ENCODE measurements at regions not wholly inside any gene's neighbourhood (a gene's known extent, or its start where the extent isn't known, plus 50 kb on each side); places are given as distances from the start of the nearest gene placed in this dataset.

DNA sequence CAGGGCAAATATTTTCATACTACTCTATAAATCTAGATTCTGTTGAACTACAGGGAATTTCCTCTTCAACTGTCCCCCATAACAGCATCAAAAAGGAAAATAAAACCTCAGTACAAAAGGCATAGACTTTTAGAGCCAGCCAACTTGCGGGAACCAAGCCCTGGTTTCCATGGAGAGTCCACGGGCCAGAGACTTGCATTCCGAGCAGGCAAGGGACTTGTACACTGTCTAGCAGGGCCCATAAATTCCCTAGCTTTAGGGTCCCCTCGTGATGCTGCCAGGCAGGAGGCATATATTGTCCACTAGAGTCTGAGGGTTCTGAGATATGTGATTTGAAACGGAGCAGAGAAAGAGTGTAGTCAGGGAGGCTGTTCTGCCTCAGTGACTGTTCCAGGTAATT is 153.1 kb upstream of the SLC14A2 start:
- Histone ChIP-seq H3K79me2 (ENCODE audit: insufficient read depth, low read depth) (no peaks in the 10 kb centered on the region), H3K36me3 (ENCODE audit: insufficient read depth) (no peaks in the 10 kb centered on the region), H2AFZ (ENCODE audit: low read depth) (no peak overlapping the region), H3K9ac (no peak overlapping the region), H3K27me3 (ENCODE audit: insufficient read depth, low read depth) (no peaks in the 10 kb centered on the region), H3K4me3 (IDR thresholded peaks at IDR 0.05; ENCODE audit: insufficient read depth, low read depth, low read length) (no peak overlapping the region), H4K20me1 (ENCODE audit: insufficient read depth) (no peaks in the 10 kb centered on the region), H3K4me1 (ENCODE audit: low read depth, poor library complexity, severe bottlenecking) (no peaks in the 10 kb centered on the region), H3K4me2 (no peak overlapping the region), H3K27ac (no peak overlapping the region)
- TF ChIP-seq, protein P1, sequence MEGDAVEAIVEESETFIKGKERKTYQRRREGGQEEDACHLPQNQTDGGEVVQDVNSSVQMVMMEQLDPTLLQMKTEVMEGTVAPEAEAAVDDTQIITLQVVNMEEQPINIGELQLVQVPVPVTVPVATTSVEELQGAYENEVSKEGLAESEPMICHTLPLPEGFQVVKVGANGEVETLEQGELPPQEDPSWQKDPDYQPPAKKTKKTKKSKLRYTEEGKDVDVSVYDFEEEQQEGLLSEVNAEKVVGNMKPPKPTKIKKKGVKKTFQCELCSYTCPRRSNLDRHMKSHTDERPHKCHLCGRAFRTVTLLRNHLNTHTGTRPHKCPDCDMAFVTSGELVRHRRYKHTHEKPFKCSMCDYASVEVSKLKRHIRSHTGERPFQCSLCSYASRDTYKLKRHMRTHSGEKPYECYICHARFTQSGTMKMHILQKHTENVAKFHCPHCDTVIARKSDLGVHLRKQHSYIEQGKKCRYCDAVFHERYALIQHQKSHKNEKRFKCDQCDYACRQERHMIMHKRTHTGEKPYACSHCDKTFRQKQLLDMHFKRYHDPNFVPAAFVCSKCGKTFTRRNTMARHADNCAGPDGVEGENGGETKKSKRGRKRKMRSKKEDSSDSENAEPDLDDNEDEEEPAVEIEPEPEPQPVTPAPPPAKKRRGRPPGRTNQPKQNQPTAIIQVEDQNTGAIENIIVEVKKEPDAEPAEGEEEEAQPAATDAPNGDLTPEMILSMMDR (conservative IDR thresholded peaks at IDR 0.05; ENCODE audit: low read depth, low read length) = no peak

DNA sequence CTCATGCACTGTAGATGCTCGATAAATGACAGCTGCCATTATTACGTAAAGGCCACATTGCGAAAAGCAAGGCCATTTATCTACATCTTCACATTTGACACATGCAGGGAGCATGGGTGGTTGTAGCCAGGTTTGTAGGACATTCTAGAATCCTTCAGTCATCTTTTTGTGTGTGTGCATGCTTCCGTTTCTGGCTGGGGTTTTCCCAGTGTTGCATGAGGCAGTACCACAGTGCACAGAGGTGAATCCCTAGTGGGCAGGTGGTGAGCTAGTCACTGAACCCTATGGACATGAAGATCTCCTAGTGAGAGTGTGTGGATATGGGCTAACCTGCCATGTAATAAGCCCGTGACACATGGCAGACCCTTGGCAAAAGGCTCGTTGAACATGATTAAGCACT is 151.8 kb upstream of the SLC14A2 start:
- Histone ChIP-seq H3K27me3 (ENCODE audit: insufficient read depth, low read depth) (no peaks in the 10 kb centered on the region), H3K9ac (no peak overlapping the region), H4K20me1 (ENCODE audit: insufficient read depth) (no peaks in the 10 kb centered on the region), H3K4me1 (ENCODE audit: low read depth, poor library complexity, severe bottlenecking) (no peaks in the 10 kb centered on the region), H3K4me2 (no peak overlapping the region), H2AFZ (ENCODE audit: low read depth) (no peak overlapping the region), H3K36me3 (ENCODE audit: insufficient read depth) (no peaks in the 10 kb centered on the region), H3K27ac (no peak overlapping the region), H3K4me3 (IDR thresholded peaks at IDR 0.05; ENCODE audit: insufficient read depth, low read depth, low read length) (no peak overlapping the region), H3K79me2 (ENCODE audit: insufficient read depth, low read depth) (no peaks in the 10 kb centered on the region)
- TF ChIP-seq, protein P1 (conservative IDR thresholded peaks at IDR 0.05; ENCODE audit: low read depth, low read length) = no peak

DNA sequence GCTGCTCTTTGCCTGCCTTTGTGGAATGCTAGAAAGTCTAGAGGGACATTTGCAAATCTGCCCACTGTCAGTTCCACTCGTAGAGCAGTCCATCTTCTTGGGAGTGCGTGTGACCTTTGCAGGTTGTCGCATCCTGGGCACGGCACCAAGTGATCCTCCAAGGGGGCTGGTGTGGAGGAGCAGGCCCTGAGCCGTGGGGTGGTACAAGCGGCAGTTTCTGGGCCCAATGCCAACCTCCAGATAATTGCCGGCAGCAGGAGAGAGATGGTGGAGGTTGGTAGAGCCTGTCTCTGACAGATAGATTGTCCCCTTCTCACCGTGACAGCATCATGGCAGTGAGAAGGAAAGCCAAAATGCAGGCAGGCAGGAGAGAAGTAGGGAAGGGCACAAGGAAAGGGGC is 150.7 kb upstream of the SLC14A2 start:
- Histone ChIP-seq H3K4me1 (ENCODE audit: low read depth, poor library complexity, severe bottlenecking) (no peaks in the 10 kb centered on the region), H4K20me1 (ENCODE audit: insufficient read depth) (no peaks in the 10 kb centered on the region), H3K4me3 (IDR thresholded peaks at IDR 0.05; ENCODE audit: insufficient read depth, low read depth, low read length) (no peak overlapping the region), H3K4me2 (no peak overlapping the region), H3K9ac (no peak overlapping the region), H3K27me3 (ENCODE audit: insufficient read depth, low read depth) (no peaks in the 10 kb centered on the region), H3K27ac (no peak overlapping the region), H2AFZ (ENCODE audit: low read depth) (no peak overlapping the region), H3K79me2 (ENCODE audit: insufficient read depth, low read depth) (no peaks in the 10 kb centered on the region), H3K36me3 (ENCODE audit: insufficient read depth) (no peaks in the 10 kb centered on the region)
- TF ChIP-seq, protein P1 (conservative IDR thresholded peaks at IDR 0.05; ENCODE audit: low read depth, low read length) = no peak

DNA sequence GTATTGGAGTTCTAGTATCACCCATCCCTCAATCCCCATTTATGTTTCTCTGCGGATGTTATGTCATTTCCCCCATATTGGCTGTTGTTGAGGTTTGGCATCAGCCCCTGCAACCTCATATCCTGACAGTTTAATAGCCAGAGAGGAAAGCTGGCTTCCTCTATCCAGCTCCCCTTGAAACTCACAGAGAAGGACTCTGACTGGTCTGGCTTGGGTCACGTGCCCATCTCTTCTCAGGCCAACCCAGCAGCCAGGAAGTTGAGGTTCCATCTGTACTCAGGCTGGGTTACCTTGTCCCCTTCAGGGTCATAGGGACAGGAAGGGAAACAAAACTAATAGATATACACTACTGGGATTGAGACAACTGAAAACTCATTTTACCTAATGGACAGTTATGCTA is 148.0 kb upstream of the SLC14A2 start:
- H3K4me1 ChIP-seq (ENCODE audit: low read depth, poor library complexity, severe bottlenecking) = no peaks in the 10 kb centered on the region
- no peaks in the 10 kb centered on the region for H3K27me3 ChIP-seq (ENCODE audit: insufficient read depth, low read depth)
- H4K20me1 ChIP-seq (ENCODE audit: insufficient read depth) = no peaks in the 10 kb centered on the region
- H3K9ac ChIP-seq = no peak overlapping the region
- TF ChIP-seq, protein P1 (conservative IDR thresholded peaks at IDR 0.05; ENCODE audit: low read depth, low read length) = no peak
- no peaks in the 10 kb centered on the region for H3K36me3 ChIP-seq (ENCODE audit: insufficient read depth)
- no peak overlapping the region for H2AFZ ChIP-seq (ENCODE audit: low read depth)
- no peak overlapping the region for H3K4me3 ChIP-seq (IDR thresholded peaks at IDR 0.05; ENCODE audit: insufficient read depth, low read depth, low read length)
- no peak overlapping the region for H3K4me2 ChIP-seq
- no peak overlapping the region for H3K27ac ChIP-seq
- H3K79me2 ChIP-seq (ENCODE audit: insufficient read depth, low read depth) = no peaks in the 10 kb centered on the region

DNA sequence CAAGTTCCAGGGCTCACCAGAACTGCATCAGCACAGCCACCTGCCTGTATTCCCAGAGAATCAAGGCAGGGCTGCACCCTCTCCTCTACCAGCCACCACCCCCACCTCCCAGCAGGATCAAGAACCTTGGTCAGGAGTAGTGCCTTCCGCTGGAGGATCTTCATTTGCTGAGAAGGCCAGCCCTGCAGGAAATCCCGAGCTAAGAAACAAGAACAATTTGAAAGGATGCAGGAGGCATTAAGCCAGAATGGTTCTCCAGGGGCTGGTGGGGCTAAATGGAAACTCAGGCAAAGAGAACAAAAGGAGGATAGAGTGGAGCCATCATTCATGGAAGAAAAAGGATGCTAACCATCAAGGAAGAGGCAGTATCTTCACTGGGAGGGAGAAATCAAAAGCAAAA is 147.3 kb upstream of the SLC14A2 start:
- H4K20me1 ChIP-seq (ENCODE audit: insufficient read depth) = no peaks in the 10 kb centered on the region
- TF ChIP-seq, protein P1 (conservative IDR thresholded peaks at IDR 0.05; ENCODE audit: low read depth, low read length) = no peak
- H3K4me2 ChIP-seq = no peak overlapping the region
- H3K4me3 ChIP-seq (IDR thresholded peaks at IDR 0.05; ENCODE audit: insufficient read depth, low read depth, low read length) = no peak overlapping the region
- H3K27me3 ChIP-seq (ENCODE audit: insufficient read depth, low read depth) = no peaks in the 10 kb centered on the region
- H3K36me3 ChIP-seq (ENCODE audit: insufficient read depth) = no peaks in the 10 kb centered on the region
- H3K4me1 ChIP-seq (ENCODE audit: low read depth, poor library complexity, severe bottlenecking) = no peaks in the 10 kb centered on the region
- H3K9ac ChIP-seq = no peak overlapping the region
- no peak overlapping the region for H3K27ac ChIP-seq
- H2AFZ ChIP-seq (ENCODE audit: low read depth) = no peak overlapping the region
- no peaks in the 10 kb centered on the region for H3K79me2 ChIP-seq (ENCODE audit: insufficient read depth, low read depth)

Data from KMS-11 (cell line).